MV-4-11 (cell line): ENCODE measurements at regions not wholly inside any gene's neighbourhood (a gene's known extent, or its start where the extent isn't known, plus 50 kb on each side); places are given as distances from the start of the nearest gene placed in this dataset.

Experiments used
- DNase-seq: peaks from one replicate; lab custom pipeline; 2025; lab: John Stamatoyannopoulos, UW

DNA sequence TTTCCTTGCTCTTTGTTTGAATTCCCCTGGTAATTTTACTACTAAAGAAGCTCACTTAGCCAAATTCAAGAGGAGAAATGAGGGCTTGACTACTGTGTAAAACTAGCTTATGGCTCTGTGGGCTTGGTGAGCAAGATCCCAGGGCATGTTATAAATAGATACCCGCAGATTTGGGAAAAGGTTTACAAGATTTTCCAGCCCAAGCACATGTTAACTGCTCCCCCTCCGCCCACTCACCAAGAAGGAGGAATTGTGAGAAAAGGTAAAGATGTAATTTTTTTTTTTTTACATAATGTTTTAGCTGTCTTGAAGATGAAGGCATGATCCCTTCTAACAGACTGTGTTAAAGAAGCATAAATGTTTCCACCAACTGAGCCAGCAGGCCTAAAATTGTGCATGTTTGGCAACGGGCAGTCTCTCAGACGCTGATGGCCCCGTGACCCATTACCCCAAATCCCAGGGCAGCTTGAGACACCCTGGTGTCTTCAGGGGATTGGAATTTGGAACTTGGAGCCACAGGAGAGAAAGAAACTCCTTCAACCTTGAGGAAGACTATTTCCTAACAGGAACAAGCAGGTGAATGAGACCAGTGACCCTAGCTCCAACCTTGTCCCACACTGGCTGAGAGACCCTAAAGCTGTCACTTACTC lies 429.8 kb upstream of the CELF2 start:
- no peak for DNase-seq

DNA sequence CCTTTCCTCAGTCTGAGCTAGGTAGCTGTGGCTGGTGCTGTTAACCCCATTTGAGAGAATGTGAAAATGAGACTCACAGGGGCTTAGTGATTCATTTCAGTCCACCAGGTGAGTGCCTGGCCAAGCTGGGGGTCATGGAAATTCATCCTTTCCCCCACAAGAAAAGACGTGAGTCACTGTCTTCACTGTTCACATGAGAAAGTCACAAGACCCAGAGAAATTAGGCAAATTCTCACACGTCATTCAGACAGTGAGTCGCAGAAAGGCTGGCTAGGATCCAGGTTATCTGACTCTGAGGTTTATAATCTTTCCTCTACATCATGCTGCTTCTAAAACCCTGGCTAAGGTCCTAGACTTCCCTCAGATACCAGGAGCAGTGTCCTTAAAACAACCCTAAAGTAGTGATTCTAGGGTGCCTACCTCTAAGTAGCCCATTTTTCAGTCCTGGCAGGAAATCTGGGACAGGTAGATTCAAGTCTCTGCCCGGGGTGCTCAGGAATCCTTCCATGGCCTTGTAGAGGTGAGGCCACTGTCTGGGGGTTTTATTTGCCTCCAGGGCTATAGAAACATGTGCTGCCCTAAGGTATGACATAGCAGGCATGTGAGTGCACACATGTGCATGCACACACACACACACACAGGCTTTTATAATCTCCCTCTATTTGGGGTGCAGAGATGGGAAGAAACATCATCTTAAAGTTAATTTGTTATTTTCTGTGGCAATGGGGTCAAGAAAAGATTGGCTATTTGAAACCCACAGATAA lies 427.9 kb upstream of the CELF2 start:
- no peak for DNase-seq

DNA sequence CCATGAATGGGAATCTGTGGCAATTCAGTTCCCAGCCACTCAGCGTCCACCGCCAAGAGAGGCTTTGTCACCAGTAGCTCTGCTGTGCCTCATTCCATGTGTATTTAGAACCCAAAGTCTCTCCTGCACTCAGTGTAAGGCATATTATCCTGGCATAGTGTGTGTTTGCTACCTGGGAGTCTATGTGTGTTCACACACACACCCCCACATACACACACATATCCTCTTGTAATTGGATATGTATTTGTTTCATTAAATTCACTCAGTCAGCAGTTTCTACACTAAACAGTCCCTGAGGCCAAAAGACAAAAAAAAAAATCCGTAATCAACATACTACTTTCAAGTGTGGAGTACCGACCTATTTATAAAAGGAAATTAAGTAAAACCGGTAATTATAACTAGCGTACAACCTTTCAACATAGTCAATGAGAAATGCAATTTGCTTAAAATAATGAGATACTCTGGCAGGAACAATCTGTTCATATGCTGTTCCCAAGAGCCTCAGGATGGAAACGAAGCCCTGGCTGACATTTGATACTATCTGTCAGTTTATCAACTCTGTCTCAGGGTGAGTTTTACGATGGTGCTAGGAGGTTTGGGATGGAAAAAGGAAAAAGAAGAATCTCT lies 425.8 kb upstream of the CELF2 start:
- no peak for DNase-seq

DNA sequence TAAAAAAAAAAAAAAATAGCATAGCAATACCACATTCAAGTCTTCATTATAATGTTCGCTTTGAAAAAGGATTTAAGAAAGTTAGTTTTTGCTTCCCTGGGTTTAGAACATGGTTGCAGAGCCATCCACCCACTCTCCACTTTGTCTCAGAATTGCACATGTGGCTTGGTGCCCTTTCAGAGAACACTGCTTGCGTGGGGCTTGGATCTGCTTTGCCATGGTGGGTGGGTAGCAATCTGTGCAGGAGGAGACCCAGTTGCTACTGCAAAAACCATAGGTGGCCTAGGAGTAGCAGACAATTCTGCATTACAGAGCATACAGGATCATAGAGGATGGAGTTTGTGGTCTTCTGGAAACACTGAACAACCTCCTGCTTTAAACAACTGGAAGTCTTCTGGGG lies 421.4 kb upstream of the CELF2 start:
- no peak for DNase-seq

DNA sequence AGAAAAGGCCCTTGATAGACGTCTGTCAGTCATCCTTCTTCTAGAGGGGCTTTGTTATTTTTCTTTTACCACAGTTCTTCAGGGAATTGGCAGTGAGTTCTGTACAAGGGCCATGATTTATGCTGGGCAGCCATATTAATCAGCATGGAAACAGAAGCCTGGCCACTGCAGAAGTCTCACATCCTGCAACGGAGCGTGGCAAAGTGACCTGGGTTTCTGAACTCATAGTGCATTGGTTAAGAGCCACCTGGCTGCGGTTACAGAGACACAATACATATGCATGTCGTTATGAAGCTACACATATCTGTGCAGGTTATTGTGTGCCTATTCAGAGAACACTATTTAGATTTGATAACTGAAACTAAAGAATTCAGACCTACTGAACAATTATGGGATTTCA lies 419.4 kb upstream of the CELF2 start:
- DNase-seq: no peak

DNA sequence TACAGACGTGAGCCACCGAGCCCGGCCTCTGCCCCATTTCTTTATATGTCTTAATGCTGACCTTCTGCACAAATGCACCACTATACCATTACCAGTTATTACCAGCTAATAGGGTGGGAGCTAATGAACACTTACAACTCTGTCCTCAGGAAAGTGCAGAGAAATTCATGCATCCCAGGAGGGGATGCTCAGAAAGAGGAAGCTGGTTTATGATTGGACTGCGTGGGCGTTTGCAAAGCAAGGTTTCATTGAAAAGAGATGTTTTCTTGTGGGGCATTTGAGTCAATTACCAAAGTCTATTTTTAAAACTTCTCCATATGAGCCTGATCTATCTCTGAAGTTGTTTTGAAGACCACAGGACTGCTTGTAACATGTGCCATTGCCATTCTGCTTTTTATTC lies 417.7 kb upstream of the CELF2 start:
- peak; percentile 32 for DNase-seq

DNA sequence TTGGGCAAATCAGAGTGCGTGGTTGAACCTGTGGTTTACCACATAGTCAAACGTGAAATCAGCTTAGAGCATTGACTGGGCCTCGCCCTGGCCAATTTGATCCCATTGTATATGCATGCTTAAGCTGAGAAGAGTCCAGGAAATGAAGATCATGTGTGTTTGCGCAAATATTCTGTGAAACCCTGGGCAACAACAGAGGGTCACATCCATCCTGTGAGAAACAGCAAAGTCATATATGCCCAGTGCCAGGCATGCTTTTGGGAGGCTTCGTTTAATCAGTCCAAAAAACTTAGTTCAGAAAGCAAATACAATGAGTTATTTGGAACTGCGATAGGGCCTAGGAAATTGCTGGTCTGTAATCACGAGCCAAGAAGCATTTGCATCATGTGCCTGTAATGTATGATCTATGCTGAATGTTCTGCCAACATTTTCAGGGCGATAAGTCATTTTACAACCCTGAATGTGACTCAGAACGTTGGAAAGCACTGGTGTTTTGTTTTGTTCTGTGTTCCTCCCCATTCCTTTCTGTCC lies 412.1 kb upstream of the CELF2 start:
- DNase-seq: peak; percentile 26

DNA sequence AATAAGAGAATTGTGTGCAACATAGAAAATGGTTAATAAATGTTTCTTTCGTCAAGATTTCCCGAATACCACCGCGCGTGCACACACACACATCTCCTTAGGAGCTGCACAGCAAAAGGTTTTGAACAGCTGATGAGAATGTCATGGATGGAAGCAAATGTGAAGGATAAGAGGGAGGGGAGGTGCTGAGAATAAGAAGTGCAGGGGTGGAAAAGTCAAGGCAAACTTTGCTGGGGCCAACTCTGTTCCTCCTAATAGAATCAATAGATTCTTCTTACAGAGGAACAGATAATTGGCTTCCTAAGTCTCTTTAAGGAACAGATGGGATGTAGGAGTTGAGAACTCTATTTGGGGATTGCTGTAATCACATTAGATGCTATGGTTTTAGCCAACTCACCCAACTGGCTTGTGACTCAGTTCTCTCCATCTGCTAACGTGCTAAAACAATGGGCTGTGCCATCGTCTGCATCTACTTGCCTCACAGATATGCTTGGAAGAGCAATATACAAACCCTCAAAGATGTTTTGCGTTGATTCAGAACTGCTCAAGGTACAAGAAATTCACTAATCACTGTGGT lies 408.2 kb upstream of the CELF2 start:
- no peak for DNase-seq

DNA sequence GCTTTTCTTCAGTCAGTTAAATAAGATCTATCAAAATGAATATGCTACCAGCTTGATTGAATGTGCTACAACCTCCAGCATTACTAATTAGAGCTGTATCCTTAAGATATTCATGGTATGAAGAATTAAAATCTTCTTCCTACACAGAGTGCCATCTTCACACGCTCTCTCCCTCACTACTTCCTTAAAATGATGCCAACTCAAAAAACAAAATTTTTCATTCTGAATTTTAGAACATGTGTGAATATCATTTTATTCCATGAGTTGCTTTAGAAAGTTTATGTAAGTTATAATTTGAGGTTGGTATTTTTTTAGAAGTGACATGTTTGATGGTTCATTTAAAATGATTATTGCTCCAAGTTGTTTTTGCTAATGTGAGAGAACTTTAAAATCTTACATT lies 407.5 kb upstream of the CELF2 start:
- DNase-seq: no peak

DNA sequence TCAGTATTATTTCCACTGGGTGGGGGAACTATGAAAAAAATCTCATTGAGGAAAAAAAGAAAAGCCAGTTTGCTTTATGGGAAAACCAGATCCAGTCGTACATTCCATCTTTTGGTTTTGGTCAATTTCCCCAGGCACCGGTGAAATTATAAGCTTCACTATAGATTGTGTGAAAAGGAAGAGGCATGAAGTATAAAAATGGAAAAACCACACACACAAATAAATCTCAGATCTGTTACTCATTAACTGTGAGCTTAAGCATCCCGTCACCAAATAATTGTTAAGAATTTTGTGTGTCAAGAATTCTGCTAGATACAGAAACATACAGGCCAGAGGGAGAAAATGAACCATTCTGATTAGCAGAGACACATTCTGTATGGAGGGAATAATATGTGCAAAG lies 405.5 kb upstream of the CELF2 start:
- DNase-seq: no peak

DNA sequence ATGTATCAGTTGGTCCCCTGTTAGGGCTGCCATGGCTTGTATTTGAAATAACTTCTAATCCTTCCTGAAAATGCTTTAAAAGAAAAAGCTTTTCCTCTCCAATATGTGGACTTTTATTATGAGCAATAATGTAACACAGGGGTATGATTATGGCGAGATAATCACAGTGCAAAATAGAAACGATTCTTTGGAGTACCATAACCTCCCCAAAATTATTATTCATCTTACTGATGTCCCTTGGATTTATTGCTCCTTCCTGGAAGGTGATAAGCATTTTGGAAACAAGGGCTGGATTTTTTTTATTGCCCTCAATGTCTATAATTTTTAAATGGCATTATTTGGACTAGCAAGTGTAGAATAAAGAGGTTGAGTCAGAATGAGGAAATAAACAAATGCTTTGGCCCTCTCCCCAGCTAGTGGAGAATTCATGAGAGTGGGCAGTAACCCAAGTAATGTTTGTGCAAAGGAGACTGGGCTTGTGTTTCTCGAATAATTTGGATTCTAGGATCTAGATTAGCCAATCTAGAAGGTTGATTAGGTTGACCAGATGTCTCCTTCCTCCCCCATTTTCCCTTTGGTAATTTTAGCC lies 403.9 kb upstream of the CELF2 start:
- DNase-seq: no peak

DNA sequence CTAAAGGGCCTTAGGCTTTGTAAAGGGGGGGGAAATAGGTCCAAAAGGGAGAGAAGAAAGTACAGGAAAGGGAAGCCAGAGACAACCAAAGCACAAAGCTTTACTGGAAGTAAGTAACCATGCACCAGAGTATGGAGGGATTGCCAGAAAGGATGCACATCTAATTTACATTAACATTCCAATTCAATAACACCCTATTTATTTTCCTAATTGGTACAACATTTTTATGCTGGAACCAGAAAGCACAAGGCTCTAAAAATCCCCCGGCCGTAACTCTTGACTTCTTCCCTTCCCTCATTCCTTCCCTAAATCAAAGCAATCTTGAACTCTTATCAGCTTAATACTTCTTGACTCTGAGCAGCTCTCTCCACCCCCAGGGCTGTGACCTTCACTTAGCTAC lies 400.0 kb upstream of the CELF2 start:
- DNase-seq: no peak

DNA sequence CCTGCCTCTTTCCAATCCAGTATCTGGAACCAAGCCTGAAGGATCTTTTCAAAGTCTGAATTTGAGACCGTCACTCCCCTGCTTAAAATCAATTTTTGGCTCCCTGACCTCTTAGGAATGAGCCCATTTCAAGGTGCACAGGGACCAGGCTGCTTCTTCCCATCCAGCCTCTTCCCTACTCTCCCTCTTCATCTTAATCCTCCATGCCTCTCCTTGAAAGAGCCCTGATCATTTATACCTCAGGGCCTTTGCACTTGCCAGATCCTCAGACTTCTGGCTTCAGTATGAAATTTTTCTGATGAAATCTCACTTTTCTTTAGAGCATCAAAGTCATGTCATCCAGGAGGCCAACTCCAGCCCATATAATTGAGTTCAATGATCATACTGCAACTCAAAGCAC lies 399.5 kb upstream of the CELF2 start:
- no peak for DNase-seq

DNA sequence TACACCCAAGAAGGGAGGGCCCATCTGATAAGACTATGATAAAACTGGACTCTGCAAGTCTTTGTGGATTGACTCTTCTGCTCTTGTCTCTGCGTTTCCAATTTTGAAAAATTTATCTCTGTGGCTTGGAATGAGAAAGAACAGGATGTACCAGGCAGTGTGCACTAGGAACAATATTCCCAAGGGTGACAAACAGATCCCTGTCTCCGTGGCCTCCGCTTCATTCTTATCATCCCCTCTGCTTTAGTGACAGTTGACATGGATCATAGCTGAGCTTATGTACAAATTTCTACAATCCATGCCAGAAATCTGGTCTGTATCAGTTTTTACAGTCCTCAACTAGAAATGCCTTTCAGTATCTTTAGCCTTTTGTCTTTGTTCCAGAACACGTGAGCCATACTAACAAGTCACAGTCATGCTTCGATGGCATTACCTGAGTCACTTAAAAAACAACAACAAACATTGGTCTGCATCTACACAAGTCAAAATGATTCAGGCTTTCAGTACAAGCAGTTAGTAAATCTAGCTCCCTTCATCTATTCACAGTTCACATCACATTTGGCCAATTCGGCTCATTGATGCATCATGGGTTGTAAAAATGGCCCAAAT lies 393.6 kb upstream of the CELF2 start:
- no peak for DNase-seq

DNA sequence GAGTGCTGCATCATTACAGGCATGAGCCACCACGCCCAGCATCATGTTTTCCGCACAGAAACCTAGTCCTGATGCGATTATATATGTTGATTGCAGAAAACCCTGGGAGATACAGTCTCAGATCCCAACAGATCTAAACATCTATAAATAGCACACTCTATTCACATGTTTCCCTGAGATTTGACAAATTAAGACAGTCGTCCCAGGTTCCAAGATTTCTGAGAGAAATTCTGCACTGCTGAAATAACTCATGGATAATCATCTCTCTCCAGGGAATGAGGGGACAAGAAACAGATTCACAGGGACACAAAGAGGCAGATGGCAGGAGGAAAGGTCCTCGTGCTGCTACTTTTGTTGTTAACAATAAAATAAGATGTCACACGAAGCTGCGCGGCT lies 393.1 kb upstream of the CELF2 start:
- DNase-seq: no peak

DNA sequence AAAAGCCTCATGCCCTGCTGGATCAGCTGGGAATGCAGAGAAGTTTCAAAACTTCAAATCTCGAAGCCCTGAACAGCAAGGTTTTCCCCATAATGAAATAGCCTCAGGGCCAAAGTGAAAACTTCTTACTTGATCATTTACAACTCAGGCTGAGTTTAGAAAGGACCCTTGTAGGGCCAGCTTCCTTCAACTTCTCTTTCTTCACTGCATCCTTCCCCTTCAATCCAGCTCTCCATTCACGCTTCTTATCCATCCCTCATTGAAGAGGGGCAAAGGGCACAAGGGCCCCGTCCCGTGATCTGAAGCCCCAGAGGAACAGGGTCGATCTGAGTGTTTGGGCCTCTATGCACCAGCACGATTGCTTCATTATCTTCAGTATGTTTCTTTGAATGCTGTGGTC lies 392.2 kb upstream of the CELF2 start:
- DNase-seq: no peak

DNA sequence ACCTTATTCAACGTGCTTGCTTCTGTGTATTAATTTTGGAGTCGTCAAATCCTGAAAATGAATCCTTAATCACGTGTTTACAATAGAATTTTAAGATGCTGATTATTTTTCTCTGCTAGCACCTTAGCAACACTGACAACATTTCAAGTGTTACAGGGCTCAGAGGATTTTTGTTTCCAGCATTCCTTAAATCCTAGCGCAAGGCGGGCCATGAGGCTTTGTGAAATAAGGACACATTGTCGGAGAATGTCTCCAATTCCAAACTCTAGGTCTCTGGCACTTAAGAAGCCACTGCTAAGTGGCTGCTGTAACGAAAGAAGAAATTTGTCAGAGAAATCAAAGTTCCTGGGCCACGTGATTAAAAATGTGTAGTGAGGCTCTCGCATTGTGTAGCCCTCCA lies 390.9 kb upstream of the CELF2 start:
- DNase-seq: no peak

DNA sequence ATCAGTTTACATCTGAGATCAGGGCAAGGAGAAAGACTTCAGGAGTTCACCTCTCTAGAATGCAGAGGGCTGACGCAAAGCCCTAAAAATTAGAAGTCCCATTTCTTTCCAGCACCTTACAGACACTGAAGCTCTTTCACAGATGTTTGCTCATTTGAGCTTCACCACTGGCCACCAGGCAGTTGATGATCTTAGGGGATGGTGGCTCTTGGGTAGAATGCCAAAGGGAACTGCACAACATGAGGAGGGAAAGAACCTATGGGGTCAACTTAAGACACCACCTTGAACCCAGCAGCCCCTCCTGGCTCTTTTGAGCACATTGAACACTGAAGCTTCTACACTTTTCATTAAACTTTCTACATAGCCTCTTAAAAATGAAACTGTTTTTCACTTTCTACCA lies 390.3 kb upstream of the CELF2 start:
- DNase-seq: no peak

DNA sequence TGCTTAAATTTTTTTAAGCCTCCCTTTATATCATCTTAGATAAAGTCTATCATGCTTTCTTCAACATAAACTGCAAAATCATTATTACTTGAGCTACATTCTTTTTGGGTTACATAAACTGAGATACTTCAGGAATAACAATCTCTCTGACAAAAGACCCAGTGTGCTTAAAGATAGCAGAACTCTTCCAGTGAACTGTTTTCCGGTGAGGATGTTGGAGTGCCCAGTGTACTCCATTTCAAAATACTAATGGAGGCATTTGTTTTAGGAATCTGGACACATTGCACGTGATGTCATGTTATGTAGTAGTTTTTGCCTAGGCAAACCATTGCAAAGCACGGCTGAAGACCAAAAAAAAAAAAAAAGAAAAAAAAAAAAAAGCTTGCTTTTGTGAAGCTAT lies 388.2 kb upstream of the CELF2 start:
- no peak for DNase-seq

DNA sequence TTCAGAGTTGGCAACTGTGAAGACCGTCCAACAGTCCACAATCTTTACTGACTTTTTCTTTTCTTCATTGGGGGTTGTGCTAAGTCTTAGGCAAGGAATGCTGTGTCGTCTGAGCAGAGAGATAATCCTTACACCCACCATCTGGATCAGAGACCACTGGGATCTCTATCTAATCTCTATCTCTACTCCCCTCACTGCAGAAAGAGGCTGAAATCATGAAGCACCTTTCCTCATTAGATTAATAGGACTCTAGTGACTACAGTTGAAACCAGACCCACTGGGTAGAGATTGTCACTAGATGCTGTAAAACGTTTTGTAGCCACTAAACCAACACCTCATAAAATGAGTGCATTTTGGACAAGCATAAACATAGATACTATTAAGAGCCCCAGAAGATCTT lies 387.4 kb upstream of the CELF2 start:
- DNase-seq: no peak

DNA sequence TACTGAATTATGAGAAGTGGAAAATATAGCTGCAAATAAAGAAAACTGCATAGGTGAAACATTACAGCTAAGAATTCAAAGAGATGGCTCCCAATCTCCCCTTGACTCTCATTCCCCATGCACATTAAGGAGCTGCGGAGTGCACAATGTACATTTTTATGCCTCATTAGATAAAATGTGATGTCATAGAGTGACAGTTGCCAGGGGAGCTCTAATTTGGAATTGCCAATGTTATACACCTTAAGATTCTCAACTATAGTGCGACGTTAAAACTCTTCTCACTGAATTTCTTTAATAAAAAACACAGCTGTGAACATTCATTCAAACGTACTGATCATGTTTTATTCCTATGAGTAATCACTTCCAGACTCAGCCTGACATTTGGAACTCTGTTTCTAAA lies 386.9 kb upstream of the CELF2 start:
- no peak for DNase-seq

DNA sequence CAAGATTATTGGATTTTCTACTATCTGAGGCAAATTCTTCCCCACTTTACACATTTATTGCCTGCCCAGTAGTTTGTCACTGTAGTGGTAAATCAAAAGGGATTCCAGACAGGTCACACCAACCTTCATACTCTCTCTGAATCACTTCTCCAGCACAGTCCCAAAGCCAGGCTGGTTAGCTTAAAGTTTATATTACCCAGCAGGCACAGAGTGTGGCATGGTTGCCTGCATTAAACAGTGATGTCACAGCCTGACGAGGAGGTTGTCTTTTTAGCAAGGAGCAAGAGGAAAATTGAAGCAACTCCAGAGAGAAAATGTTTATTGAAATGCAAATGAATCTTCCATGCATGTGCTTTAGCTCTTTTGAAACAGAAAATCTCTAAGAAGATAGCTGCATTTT lies 375.5 kb upstream of the CELF2 start:
- DNase-seq: no peak
